Stimulated activated CD4-positive, alpha-beta T cell treated with anti-CD3 and anti-CD28 coated beads, TNF-alpha, amount 100 ng/mL, for 4 hours (primary cell): ENCODE measurements at regions not wholly inside any gene's neighbourhood (a gene's known extent, or its start where the extent isn't known, plus 50 kb on each side); places are given as distances from the start of the nearest gene placed in this dataset.

Experiments used
- DNase-seq, 3 experiments: peaks; one replicate each; pipeline ENCODE4 v3.0.0-alpha.2; 2020; ENCODE audit warnings: low read depth in 3 of 3

GRCh38 chr6:113489952-113490746 is 367.0 kb upstream of the MARCKS start:
- no peak for DNase-seq

GRCh38 chr6:113491376-113491775 is 365.8 kb upstream of the MARCKS start:
- no peak for DNase-seq

- no peak for DNase-seq
These were observed 363.2 kb upstream of the MARCKS start for GRCh38 chr6:113493991-113494390.

GRCh38 chr6:113495521-113495920 is 361.6 kb upstream of the MARCKS start:
- no peak for DNase-seq

GRCh38 chr6:113496166-113496565 is 361.0 kb upstream of the MARCKS start:
- no peak for DNase-seq

GRCh38 chr6:113500221-113500620 is 356.9 kb upstream of the MARCKS start:
- DNase-seq = no peak

GRCh38 chr6:113505084-113505699 is 352.0 kb upstream of the MARCKS start:
- no peak for DNase-seq

GRCh38 chr6:113508249-113508648 is 348.9 kb upstream of the MARCKS start:
- DNase-seq = no peak

GRCh38 chr6:113511100-113511499 is 346.0 kb upstream of the MARCKS start:
- no peak for DNase-seq

- no peak for DNase-seq
These were observed 344.6 kb upstream of the MARCKS start for GRCh38 chr6:113512576-113512975.

GRCh38 chr6:113513086-113513485 is 344.1 kb upstream of the MARCKS start:
- no peak for DNase-seq

GRCh38 chr6:113522376-113522775 is 334.8 kb upstream of the MARCKS start:
- DNase-seq = no peak

- DNase-seq = no peak
These were observed 332.3 kb upstream of the MARCKS start for GRCh38 chr6:113524826-113525225.

- no peak for DNase-seq
These were observed 330.6 kb upstream of the MARCKS start for GRCh38 chr6:113526553-113526952.

- no peak for DNase-seq
These were observed 330.1 kb upstream of the MARCKS start for GRCh38 chr6:113526995-113527394.

- DNase-seq = no peak
These were observed 329.0 kb upstream of the MARCKS start for GRCh38 chr6:113528111-113528510.

GRCh38 chr6:113529196-113529595 is 327.9 kb upstream of the MARCKS start:
- DNase-seq = no peak

- no peak for DNase-seq
These were observed 327.3 kb upstream of the MARCKS start for GRCh38 chr6:113529879-113530278.

- no peak for DNase-seq
These were observed 326.4 kb upstream of the MARCKS start for GRCh38 chr6:113530769-113531168.

GRCh38 chr6:113539202-113539601 is 317.9 kb upstream of the MARCKS start:
- DNase-seq = no peak

- DNase-seq = no peak
These were observed 317.5 kb upstream of the MARCKS start for GRCh38 chr6:113539623-113540022.

GRCh38 chr6:113540466-113540865 is 316.7 kb upstream of the MARCKS start:
- DNase-seq = no peak

GRCh38 chr6:113551168-113551567 is 306.0 kb upstream of the MARCKS start:
- no peak for DNase-seq

- DNase-seq = no peak
These were observed 300.4 kb upstream of the MARCKS start for GRCh38 chr6:113556775-113557174.
